ENCODE measurements at regions not wholly inside any gene's neighbourhood (a gene's known extent, or its start where the extent isn't known, plus 50 kb on each side); places are given as distances from the start of the nearest gene placed in this dataset.
"Not testable (repeated sequence)": the region's sequence is repeated elsewhere in the genome, so short reads cannot be mapped to it uniquely, and the experiment has no call there.

DNA sequence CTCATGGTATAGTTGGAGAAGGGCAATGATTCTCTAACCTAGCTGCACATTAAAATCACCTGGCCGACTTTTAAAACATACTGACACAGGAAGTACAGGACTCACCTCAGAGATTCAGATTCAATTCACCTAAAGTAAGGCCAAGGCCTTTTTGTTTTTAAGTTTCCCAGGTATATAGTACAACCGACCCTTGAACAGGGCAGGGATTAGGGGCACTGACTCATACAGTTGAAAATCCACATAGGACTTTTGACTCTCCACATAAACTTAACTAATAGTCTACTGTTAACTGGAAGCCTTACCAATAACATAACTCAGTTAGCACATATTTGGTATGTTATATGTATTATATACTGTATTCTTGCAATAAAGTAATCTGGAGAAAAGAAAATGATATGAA lies 129.5 kb upstream of the ABI3BP start:
- Histone ChIP-seq H3K36me3 (no peaks in the 10 kb centered on the region), H3K27ac (no peak overlapping the region), H3K4me1 (no peaks in the 10 kb centered on the region), H3K4me3 (no peak overlapping the region), H3K27me3 (no peaks in the 10 kb centered on the region), H3K9me3 (no peaks in the 10 kb centered on the region)
- no peak for TF ChIP-seq POLR2A (IDR thresholded peaks at IDR 0.05)
- no peak for TF ChIP-seq POLR2AphosphoS5 (IDR thresholded peaks at IDR 0.05; ENCODE audit: insufficient read depth in 1 of 2, low read depth in 1 of 2)
- TF ChIP-seq, protein P1, sequence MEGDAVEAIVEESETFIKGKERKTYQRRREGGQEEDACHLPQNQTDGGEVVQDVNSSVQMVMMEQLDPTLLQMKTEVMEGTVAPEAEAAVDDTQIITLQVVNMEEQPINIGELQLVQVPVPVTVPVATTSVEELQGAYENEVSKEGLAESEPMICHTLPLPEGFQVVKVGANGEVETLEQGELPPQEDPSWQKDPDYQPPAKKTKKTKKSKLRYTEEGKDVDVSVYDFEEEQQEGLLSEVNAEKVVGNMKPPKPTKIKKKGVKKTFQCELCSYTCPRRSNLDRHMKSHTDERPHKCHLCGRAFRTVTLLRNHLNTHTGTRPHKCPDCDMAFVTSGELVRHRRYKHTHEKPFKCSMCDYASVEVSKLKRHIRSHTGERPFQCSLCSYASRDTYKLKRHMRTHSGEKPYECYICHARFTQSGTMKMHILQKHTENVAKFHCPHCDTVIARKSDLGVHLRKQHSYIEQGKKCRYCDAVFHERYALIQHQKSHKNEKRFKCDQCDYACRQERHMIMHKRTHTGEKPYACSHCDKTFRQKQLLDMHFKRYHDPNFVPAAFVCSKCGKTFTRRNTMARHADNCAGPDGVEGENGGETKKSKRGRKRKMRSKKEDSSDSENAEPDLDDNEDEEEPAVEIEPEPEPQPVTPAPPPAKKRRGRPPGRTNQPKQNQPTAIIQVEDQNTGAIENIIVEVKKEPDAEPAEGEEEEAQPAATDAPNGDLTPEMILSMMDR (IDR thresholded peaks at IDR 0.05) = no peak
- intact Hi-C loops (cut with DNase I) = no loop called here
- DNase-seq (ENCODE audit: extremely low spot score in 2 of 2) = no peak

DNA sequence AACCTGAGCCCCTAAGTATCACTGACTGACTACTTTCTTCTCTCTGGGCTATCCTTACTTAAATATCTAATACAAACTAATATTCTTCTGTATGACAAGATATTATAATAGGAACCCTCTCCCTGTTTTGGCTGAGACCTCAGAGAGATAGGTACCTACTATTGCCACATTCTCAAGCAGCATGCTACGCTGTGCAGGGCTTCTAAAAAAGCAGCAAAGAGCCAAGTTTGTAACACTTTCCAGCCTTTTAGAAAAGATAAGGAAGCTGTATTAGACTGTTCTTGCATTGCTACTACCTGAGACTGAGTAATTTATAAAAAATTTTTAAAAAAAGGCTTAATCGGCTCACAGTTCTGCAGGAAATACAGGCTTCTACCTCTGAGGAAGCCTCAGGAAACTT lies 126.8 kb upstream of the ABI3BP start:
- TF ChIP-seq, protein P1 (IDR thresholded peaks at IDR 0.05) = no peak
- Histone ChIP-seq H3K36me3 (no peaks in the 10 kb centered on the region), H3K9me3 (no peaks in the 10 kb centered on the region), H3K4me3 (no peak overlapping the region), H3K27ac (no peak overlapping the region), H3K4me1 (no peaks in the 10 kb centered on the region), H3K27me3 (no peaks in the 10 kb centered on the region)
- intact Hi-C loops (cut with DNase I) = no loop called here
- no peak for DNase-seq (ENCODE audit: extremely low spot score in 2 of 2)

DNA sequence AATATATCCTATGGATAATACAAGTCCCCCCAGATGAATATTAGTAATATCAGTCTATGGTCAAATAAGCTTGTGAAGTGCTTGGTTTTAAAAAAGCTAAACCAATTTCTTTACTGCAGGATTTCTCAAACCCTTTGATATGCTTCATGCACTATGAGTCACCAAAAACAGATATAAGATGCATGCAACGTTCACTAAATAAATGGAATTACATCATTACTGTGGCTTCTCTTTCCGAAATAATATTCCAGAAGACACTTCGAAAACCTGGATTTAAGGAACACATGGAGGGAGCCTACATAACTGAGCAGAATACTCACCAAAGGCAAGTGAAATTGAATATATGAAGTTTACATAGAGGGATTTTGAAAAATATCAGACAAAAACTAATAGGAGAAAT lies 126.3 kb upstream of the ABI3BP start:
- Histone ChIP-seq H3K9me3 (no peaks in the 10 kb centered on the region), H3K4me3 (no peak overlapping the region), H3K27me3 (no peaks in the 10 kb centered on the region), H3K4me1 (no peaks in the 10 kb centered on the region), H3K27ac (no peak overlapping the region), H3K36me3 (no peaks in the 10 kb centered on the region)
- DNase-seq (ENCODE audit: extremely low spot score in 2 of 2) = no peak
- intact Hi-C loops (cut with DNase I) = no loop called here
- TF ChIP-seq POLR2A (IDR thresholded peaks at IDR 0.05) = no peak
- TF ChIP-seq, protein P1 (IDR thresholded peaks at IDR 0.05) = no peak
- no peak for TF ChIP-seq POLR2AphosphoS5 (IDR thresholded peaks at IDR 0.05; ENCODE audit: insufficient read depth in 1 of 2, low read depth in 1 of 2)

DNA sequence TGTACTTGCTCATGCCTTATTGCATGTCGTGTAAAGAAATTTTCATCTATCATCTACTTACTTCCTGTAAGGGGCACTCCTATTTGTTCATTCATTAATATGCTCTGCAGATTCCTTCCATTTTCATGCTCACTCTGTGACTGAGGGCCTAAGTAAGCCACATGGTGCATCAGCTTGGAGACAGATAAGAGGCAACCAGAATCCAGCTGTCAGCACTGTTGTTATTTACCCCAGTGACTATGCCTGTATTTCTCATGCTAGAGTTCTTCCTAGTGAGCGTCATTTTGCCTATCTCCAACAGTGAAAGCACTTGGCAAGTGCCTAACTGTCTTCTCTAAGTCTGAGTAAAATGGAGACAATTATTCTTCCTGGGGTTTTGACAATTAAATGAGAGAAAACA lies 124.8 kb upstream of the ABI3BP start:
- DNase-seq (ENCODE audit: extremely low spot score in 2 of 2) = no peak
- H3K27ac ChIP-seq = no peak overlapping the region
- H3K4me1 ChIP-seq = no peaks in the 10 kb centered on the region
- H3K9me3 ChIP-seq = no peaks in the 10 kb centered on the region
- no peaks in the 10 kb centered on the region for H3K27me3 ChIP-seq
- intact Hi-C loops (cut with DNase I) = no loop called here
- TF ChIP-seq POLR2AphosphoS5 (IDR thresholded peaks at IDR 0.05; ENCODE audit: insufficient read depth in 1 of 2, low read depth in 1 of 2) (no peak), POLR2A (IDR thresholded peaks at IDR 0.05) (no peak)
- TF ChIP-seq, protein P1 (IDR thresholded peaks at IDR 0.05) = no peak
- no peaks in the 10 kb centered on the region for H3K36me3 ChIP-seq
- H3K4me3 ChIP-seq = no peak overlapping the region

DNA sequence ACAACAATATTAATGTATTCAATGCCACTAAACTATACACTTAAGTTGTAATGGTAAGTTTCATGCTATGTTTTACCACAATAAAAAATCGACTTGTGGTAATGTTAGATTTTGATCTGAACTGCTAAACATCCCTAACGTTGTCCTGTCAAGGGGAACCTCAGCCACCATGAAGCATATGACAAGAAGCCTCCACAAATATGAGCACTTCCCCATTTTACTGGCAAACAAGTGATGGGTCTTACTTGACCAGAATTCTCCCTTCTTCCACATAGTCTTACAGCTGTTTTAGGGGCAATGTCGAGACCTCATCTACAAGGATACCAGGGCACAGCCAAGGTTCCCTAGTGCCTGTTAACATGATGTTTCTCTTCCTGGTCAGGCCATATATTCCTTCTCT lies 124.2 kb upstream of the ABI3BP start:
- no peaks in the 10 kb centered on the region for H3K9me3 ChIP-seq
- H3K27me3 ChIP-seq = no peaks in the 10 kb centered on the region
- H3K27ac ChIP-seq = no peak overlapping the region
- H3K36me3 ChIP-seq = no peaks in the 10 kb centered on the region
- TF ChIP-seq POLR2AphosphoS5 (IDR thresholded peaks at IDR 0.05; ENCODE audit: insufficient read depth in 1 of 2, low read depth in 1 of 2) = no peak
- TF ChIP-seq POLR2A (IDR thresholded peaks at IDR 0.05) = no peak
- TF ChIP-seq, protein P1 (IDR thresholded peaks at IDR 0.05) = no peak
- DNase-seq (ENCODE audit: extremely low spot score in 2 of 2) = no peak
- no peaks in the 10 kb centered on the region for H3K4me1 ChIP-seq
- H3K4me3 ChIP-seq = no peak overlapping the region
- intact Hi-C loops (cut with DNase I) = no loop called here

DNA sequence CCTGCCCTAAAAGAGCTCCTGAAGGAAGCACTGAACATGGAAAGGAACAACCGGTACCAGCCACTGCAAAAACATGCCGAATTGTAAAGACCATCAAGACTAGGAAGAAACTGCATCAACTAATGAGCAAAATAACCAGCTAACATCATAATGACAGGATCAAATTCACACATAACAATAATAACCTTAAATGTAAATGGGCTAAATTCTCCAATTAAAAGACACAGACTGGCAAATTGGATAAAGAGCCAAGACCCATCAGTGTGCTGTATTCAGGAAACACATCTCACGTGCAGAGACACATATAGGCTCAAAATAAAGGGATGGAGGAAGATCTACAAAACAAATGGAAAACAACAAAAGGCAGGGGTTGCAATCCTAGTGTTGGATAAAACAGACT lies 117.1 kb upstream of the ABI3BP start:
- H3K27ac ChIP-seq, H3K4me1 ChIP-seq: not testable (repeated sequence)

More for the DNA sequence above, 117.1 kb upstream of the ABI3BP start:
- H3K27me3 ChIP-seq; DNase-seq (ENCODE audit: extremely low spot score in 2 of 2); intact Hi-C loops (cut with DNase I); H3K36me3 ChIP-seq; H3K4me3 ChIP-seq; H3K9me3 ChIP-seq: not testable (repeated sequence)

All from vagina (tissue), 2 donors.